Ovary (tissue), 7 donors: ENCODE measurements at regions not wholly inside any gene's neighbourhood (a gene's known extent, or its start where the extent isn't known, plus 50 kb on each side); places are given as distances from the start of the nearest gene placed in this dataset.

ENCODE experiments used
- DNase-seq, 5 donors: peaks; one replicate each; pipeline ENCODE4 v3.0.0-alpha.2; 2019 to 2020
- H3K27ac ChIP-seq, 2 donors: fragments of 200-600 bp; one replicate each; pipeline versions ENCODE4 v1.5.1 to v1.8.0; 2019 to 2022
- H3K27me3 ChIP-seq: fragments of 200-600 bp; one replicate; pipeline ENCODE4 v1.8.0; 2022
- H3K36me3 ChIP-seq: fragments of 200-600 bp; sonication (generic); one replicate; pipeline ENCODE4 v1.5.1; 2019
- H3K4me1 ChIP-seq: one replicate; pipeline ENCODE4 v1.8.1; 2013; ENCODE audit warnings: mild to moderate bottlenecking, moderate library complexity; ENCODE audit not compliant: insufficient read depth
- H3K4me3 ChIP-seq: fragments of 200-600 bp; sonication (generic); one replicate; pipeline ENCODE4 v1.5.1; 2017
- H3K9me3 ChIP-seq, 2 donors: fragments of 200-600 bp in 1 of 2; sonication (generic) in 1 of 2; one replicate each; pipeline versions ENCODE4 v1.5.1 to v1.8.1; 2013 to 2019; ENCODE audit warnings: mild to moderate bottlenecking in 1 of 2, moderate library complexity in 1 of 2
- CTCF ChIP-seq, 3 donors: fragments of 450-650 bp in 2 of 3; fragments of 200-600 bp in 1 of 3; IDR thresholded peaks; one replicate each; pipeline versions ENCODE4 v1.5.1 to v1.8.0; 2016 to 2022; ENCODE audit warnings: antibody characterized with exemption in 3 of 3, mild to moderate bottlenecking in 1 of 3
- EP300 ChIP-seq: sonication (generic); formaldehyde crosslinking; IDR thresholded peaks from one replicate; pipeline ENCODE4 v1.6.1; 2017; ENCODE audit warnings: antibody characterized with exemption
- POLR2A ChIP-seq: fragments of 450-650 bp; IDR thresholded peaks from one replicate; pipeline ENCODE4 v1.6.1; 2017; ENCODE audit warnings: antibody characterized with exemption, mild to moderate bottlenecking, moderate library complexity
- WGBS, 3 donors: extraction: QIAGEN DNeasy Blood & Tissue Kit in 1 of 3; methylation state at CpG; one replicate each; pipeline versions ENCODE4 v1.1.5 to v1.1.7; 2013 to 2017; 5-methylcytosine and 5-hydroxymethylcytosine counted together
- intact Hi-C, 4 donors: fragments of 100-400 bp; cut with DNase I; formaldehyde crosslinking; loops; one replicate each; pipeline versions ENCODE4 v1.11.0 to v1.15.1; 2022 to 2023
- donor health status: DM: no; HTN: no; CAD: no; lungs with moderate emphysema.
- donor health status: DM: no; HTN: no; CAD: no.
- donor health status: Bipolar disorder and iron deficiency.
- donor health status: DM: no; HTN: no; CAD: no.
- donor health status: DM: yes; HTN: yes; CAD: no.

DNA sequence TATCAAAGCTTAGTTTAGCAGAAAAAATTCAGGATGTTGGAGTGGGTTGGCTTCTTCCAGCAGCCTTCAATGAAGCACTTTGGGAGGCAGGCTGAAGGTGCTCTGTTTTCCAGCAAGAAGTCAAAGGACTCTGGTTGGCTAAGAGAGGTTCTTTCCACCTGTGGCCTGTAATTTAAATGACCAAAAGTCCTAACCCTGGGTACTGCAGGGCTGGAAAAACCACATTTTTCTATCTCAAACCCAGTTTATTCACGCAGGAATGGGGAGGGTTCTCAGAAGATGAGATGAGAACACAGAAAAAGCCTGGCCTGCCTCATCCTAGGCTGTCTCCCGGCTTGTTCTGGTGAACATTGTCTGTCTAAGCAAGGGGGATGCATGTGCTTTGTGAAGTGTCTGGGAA, 68.6 kb upstream of the ZFHX3 start:
- no peak for TF ChIP-seq EP300
- no peak for TF ChIP-seq POLR2A
- no peak for TF ChIP-seq CTCF (IDR thresholded peaks at IDR 0.05)
- Histone ChIP-seq H3K9me3 (no peaks in the 10 kb centered on the region), H3K4me1 (no peaks in the 10 kb centered on the region), H3K36me3 (no peaks in the 10 kb centered on the region), H3K27me3 (no peaks in the 10 kb centered on the region), H3K27ac (no peak overlapping the region), H3K4me3 (no peak overlapping the region)
- DNase-seq: no peak
- intact Hi-C loops: no loop called here
- WGBS, 3 donors: 87 to 90% (median 88%) methylated on average over 2 of the region's 2 CpGs

- H3K27ac ChIP-seq: no peak overlapping the region
- H3K9me3 ChIP-seq: no peaks in the 10 kb centered on the region
- no peak for TF ChIP-seq POLR2A
- TF ChIP-seq CTCF (IDR thresholded peaks at IDR 0.05): no peak
- TF ChIP-seq EP300: no peak
- no peak for DNase-seq
- no peaks in the 10 kb centered on the region for H3K4me1 ChIP-seq
- intact Hi-C loops: no loop called here
- no peaks in the 10 kb centered on the region for H3K27me3 ChIP-seq
- 78 to 82% (median 80%) methylated on average over 6 of the region's 6 CpGs for WGBS, 3 donors
- no peak overlapping the region for H3K4me3 ChIP-seq
- H3K36me3 ChIP-seq: no peaks in the 10 kb centered on the region
Observed at GRCh38 chr16:73113336-73113735, 65.4 kb upstream of the ZFHX3 start.

DNA sequence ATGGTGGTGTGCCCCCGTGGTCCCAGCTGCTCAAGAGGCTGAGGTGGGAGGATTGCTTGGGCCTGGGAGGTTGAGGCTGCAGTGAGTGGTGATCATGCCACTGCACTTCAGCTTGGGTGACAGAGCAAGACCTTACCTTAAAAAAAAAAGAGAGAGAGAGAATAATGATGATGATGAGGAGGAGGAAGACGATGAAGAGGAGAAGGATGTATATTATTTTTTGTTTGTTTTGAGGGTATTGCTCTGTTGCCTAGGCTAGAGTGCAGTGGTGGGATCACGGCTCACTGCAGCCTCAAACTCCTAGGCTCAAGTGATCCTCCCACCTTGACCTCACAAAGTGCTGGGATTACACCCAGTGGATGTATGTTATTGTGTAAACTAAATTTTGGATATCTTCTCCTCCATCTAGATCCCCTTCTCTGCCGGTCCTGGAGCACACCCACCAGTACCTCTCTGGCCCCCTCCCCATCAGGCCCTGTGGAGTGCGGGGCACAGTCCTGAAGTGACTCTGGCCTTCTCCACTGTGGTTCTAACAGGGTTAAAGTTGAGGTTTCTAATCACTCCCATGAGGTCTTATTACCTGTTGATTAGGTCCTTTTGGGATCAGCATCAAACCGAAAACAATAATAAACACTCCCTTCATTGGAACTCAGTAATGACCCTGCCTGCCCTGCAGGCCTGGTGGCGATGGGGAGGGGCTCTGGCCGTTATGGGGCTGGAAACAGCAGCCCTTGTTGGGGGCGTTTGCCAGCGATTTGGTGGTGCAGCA, 60.5 kb upstream of the ZFHX3 start:
- no peak for TF ChIP-seq EP300
- no peak for TF ChIP-seq POLR2A
- TF ChIP-seq CTCF (IDR thresholded peaks at IDR 0.05): no peak
- 48 to 60% (median 56%) methylated on average over 10 of the region's 10 CpGs for WGBS, 3 donors
- Histone ChIP-seq H3K9me3 (no peaks in the 10 kb centered on the region), H3K27ac (no peak overlapping the region), H3K4me3 (no peak overlapping the region), H3K36me3 (no peaks in the 10 kb centered on the region), H3K4me1 (no peaks in the 10 kb centered on the region), H3K27me3 (no peaks in the 10 kb centered on the region)
- DNase-seq: no peak
- intact Hi-C loops: no loop called here

GRCh38 chr16:73107371-73107770, 59.4 kb upstream of the ZFHX3 start:
- intact Hi-C loops: no loop called here

More at GRCh38 chr16:73107371-73107770, 59.4 kb upstream of the ZFHX3 start:
- Histone ChIP-seq H3K4me1 (no peaks in the 10 kb centered on the region), H3K4me3 (no peak overlapping the region), H3K27me3 (no peaks in the 10 kb centered on the region), H3K9me3 (no peaks in the 10 kb centered on the region), H3K36me3 (no peaks in the 10 kb centered on the region), H3K27ac (no peak overlapping the region)
- TF ChIP-seq POLR2A (no peak), CTCF (IDR thresholded peaks at IDR 0.05) (no peak), EP300 (no peak)
- 92 to 95% (median 92%) methylated on average over 4 of the region's 4 CpGs for WGBS, 3 donors
- DNase-seq: no peak
